ENCODE measurements at regions not wholly inside any gene's neighbourhood (a gene's known extent, or its start where the extent isn't known, plus 50 kb on each side); places are given as distances from the start of the nearest gene placed in this dataset.

- Mint-ChIP-seq H3K9me3 (ENCODE audit: unreplicated experiment) (no peaks in the 10 kb centered on the region), H3K4me3 (ENCODE audit: unreplicated experiment) (peak overlapping the region; percentile 13), H3K27me3 (ENCODE audit: unreplicated experiment) (no peaks in the 10 kb centered on the region), H3K27ac (ENCODE audit: unreplicated experiment) (peak overlapping the region; percentile 59), H3K36me3 (ENCODE audit: unreplicated experiment) (no peaks in the 10 kb centered on the region), H3K4me1 (ENCODE audit: low read depth, unreplicated experiment) (peaks cover 17% of the 10 kb centered on the region)
- no peak for DNase-seq
- no peak for TF ChIP-seq CTCF (IDR thresholded peaks at IDR 0.05; ENCODE audit: partially characterized antibody, unreplicated experiment)
Measured at GRCh38 chr4:100826067-100826466, 308.2 kb upstream of the EMCN start.

- H3K4me1 Mint-ChIP-seq (ENCODE audit: low read depth, unreplicated experiment) = peaks cover 13% of the 10 kb centered on the region
- TF ChIP-seq CTCF (IDR thresholded peaks at IDR 0.05; ENCODE audit: partially characterized antibody, unreplicated experiment) = no peak
- DNase-seq = no peak
- H3K4me3 Mint-ChIP-seq (ENCODE audit: unreplicated experiment) = no peak overlapping the region
- H3K27me3 Mint-ChIP-seq (ENCODE audit: unreplicated experiment) = no peaks in the 10 kb centered on the region
- no peaks in the 10 kb centered on the region for H3K36me3 Mint-ChIP-seq (ENCODE audit: unreplicated experiment)
- H3K27ac Mint-ChIP-seq (ENCODE audit: unreplicated experiment) = no peak overlapping the region
- H3K9me3 Mint-ChIP-seq (ENCODE audit: unreplicated experiment) = no peaks in the 10 kb centered on the region
Measured at GRCh38 chr4:100823993-100824323, 306.1 kb upstream of the EMCN start.

- Mint-ChIP-seq H3K27me3 (ENCODE audit: unreplicated experiment) (no peaks in the 10 kb centered on the region), H3K27ac (ENCODE audit: unreplicated experiment) (no peak overlapping the region)
Measured at GRCh38 chr4:100823066-100823992, 305.5 kb upstream of the EMCN start.

GRCh38 chr4:100820249-100820648 is 302.4 kb upstream of the EMCN start:
- Mint-ChIP-seq H3K4me1 (ENCODE audit: low read depth, unreplicated experiment) (no peaks in the 10 kb centered on the region), H3K36me3 (ENCODE audit: unreplicated experiment) (no peaks in the 10 kb centered on the region), H3K27me3 (ENCODE audit: unreplicated experiment) (no peaks in the 10 kb centered on the region), H3K9me3 (ENCODE audit: unreplicated experiment) (no peaks in the 10 kb centered on the region), H3K27ac (ENCODE audit: unreplicated experiment) (no peak overlapping the region), H3K4me3 (ENCODE audit: unreplicated experiment) (no peak overlapping the region)
- no peak for TF ChIP-seq CTCF (IDR thresholded peaks at IDR 0.05; ENCODE audit: partially characterized antibody, unreplicated experiment)
- DNase-seq = no peak

More at GRCh38 chr4:100823066-100823992, 305.5 kb upstream of the EMCN start:
- no peaks in the 10 kb centered on the region for H3K36me3 Mint-ChIP-seq (ENCODE audit: unreplicated experiment)
- no peak for DNase-seq
- no peak for TF ChIP-seq CTCF (IDR thresholded peaks at IDR 0.05; ENCODE audit: partially characterized antibody, unreplicated experiment)
- H3K4me3 Mint-ChIP-seq (ENCODE audit: unreplicated experiment) = no peak overlapping the region
- H3K4me1 Mint-ChIP-seq (ENCODE audit: low read depth, unreplicated experiment) = peaks cover 10% of the 10 kb centered on the region
- H3K9me3 Mint-ChIP-seq (ENCODE audit: unreplicated experiment) = no peaks in the 10 kb centered on the region

GRCh38 chr4:100819505-100819904 is 301.7 kb upstream of the EMCN start:
- Mint-ChIP-seq H3K4me3 (ENCODE audit: unreplicated experiment) (no peak overlapping the region), H3K9me3 (ENCODE audit: unreplicated experiment) (no peaks in the 10 kb centered on the region), H3K4me1 (ENCODE audit: low read depth, unreplicated experiment) (no peaks in the 10 kb centered on the region), H3K27ac (ENCODE audit: unreplicated experiment) (no peak overlapping the region), H3K27me3 (ENCODE audit: unreplicated experiment) (no peaks in the 10 kb centered on the region), H3K36me3 (ENCODE audit: unreplicated experiment) (no peaks in the 10 kb centered on the region)
- no peak for DNase-seq
- TF ChIP-seq CTCF (IDR thresholded peaks at IDR 0.05; ENCODE audit: partially characterized antibody, unreplicated experiment) = no peak

Measured in glutamatergic neuron (in vitro differentiated cells).